Ishikawa (cell line): ENCODE measurements at regions not wholly inside any gene's neighbourhood (a gene's known extent, or its start where the extent isn't known, plus 50 kb on each side); places are given as distances from the start of the nearest gene placed in this dataset.

Experiments used
- CEBPB ChIP-seq: IDR thresholded peaks from 2 replicates; pipeline ENCODE4 v1.6.1; 2012
- CREB1 ChIP-seq: IDR thresholded peaks from 2 replicates; pipeline ENCODE4 v1.6.1; 2012; ENCODE audit warnings: low read depth
- EGR1 ChIP-seq: IDR thresholded peaks from 2 replicates; pipeline ENCODE4 v1.6.1; 2012
- EP300 ChIP-seq: IDR thresholded peaks from 2 replicates; pipeline ENCODE4 v1.6.1; 2012; ENCODE audit warnings: borderline replicate concordance
- FOXM1 ChIP-seq: IDR thresholded peaks from 2 replicates; pipeline ENCODE4 v1.6.1; 2012; ENCODE audit warnings: low read depth, borderline replicate concordance
- NFIC ChIP-seq: IDR thresholded peaks from 2 replicates; pipeline ENCODE4 v1.6.1; 2012
- RAD21 ChIP-seq: IDR thresholded peaks from 2 replicates; pipeline ENCODE4 v1.6.1; 2012; ENCODE audit warnings: low read depth
- TAF1 ChIP-seq: IDR thresholded peaks from 2 replicates; pipeline ENCODE4 v1.6.1; 2012; ENCODE audit warnings: low read depth, mild to moderate bottlenecking
- TCF12 ChIP-seq: IDR thresholded peaks from 2 replicates; pipeline ENCODE4 v1.6.1; 2012; ENCODE audit warnings: low read depth
- TEAD4 ChIP-seq: IDR thresholded peaks from 2 replicates; pipeline ENCODE4 v1.6.1; 2012
- YY1 ChIP-seq: IDR thresholded peaks from 2 replicates; pipeline ENCODE4 v1.6.1; 2012; ENCODE audit warnings: low read depth
- ZBTB7A ChIP-seq: IDR thresholded peaks from 2 replicates; pipeline ENCODE4 v1.6.1; 2012; ENCODE audit warnings: low read depth
- TF ChIP-seq, protein P1 (sequence below): IDR thresholded peaks from 2 replicates; pipeline ENCODE4 v1.6.1; 2012
- TF ChIP-seq, protein P2 (sequence below): IDR thresholded peaks from 2 replicates; pipeline ENCODE4 v1.6.1; 2012; ENCODE audit warnings: low read depth, mild to moderate bottlenecking
- TF ChIP-seq, protein P3 (sequence below): IDR thresholded peaks from 2 replicates; pipeline ENCODE4 v1.6.1; 2012

DNA sequence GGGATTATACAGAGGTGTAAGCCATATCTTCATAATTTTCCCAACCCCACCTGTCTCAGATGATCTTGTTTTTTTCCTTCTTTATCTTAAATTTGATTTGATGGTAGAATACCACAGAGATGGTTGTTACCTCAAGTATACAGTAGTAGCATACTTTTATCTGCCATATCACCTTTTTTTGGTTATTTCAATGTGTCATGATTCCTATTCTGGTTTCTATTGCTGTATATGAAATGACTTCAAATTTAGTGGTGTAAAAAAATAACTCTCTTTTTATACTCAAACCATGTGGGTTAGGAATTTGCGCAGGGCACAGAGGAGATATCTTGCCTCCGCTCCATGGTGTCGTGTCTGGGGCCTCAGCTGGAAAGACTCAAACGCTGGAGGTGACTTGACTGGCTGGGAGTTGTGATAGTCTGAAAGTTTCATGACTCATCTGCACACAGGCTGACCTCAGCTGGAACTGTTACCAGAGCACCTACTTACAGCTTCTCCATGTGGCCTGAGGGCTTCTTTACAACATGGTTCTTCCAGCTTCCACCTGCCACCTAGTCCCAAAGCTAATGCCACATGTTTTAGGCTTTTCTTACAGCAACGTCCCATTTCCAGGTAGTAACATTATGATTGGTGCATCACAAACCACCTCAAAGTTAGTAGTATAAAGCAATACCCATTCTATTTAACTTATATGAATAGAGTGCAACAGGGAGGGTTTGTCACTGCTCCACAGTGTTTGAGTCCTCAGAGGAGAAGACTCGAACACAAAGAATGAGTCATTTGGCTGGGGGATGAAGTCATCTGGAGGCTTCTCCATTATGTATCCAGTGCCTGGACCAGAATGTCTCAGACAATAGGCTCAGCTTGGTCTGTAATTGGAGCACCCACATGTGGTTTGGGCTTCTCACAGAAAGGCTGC, 82.3 kb upstream of the XPO1 start:
- TF ChIP-seq, protein P1, sequence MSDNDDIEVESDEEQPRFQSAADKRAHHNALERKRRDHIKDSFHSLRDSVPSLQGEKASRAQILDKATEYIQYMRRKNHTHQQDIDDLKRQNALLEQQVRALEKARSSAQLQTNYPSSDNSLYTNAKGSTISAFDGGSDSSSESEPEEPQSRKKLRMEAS, result peak; percentile 58
- TF ChIP-seq, protein P2, sequence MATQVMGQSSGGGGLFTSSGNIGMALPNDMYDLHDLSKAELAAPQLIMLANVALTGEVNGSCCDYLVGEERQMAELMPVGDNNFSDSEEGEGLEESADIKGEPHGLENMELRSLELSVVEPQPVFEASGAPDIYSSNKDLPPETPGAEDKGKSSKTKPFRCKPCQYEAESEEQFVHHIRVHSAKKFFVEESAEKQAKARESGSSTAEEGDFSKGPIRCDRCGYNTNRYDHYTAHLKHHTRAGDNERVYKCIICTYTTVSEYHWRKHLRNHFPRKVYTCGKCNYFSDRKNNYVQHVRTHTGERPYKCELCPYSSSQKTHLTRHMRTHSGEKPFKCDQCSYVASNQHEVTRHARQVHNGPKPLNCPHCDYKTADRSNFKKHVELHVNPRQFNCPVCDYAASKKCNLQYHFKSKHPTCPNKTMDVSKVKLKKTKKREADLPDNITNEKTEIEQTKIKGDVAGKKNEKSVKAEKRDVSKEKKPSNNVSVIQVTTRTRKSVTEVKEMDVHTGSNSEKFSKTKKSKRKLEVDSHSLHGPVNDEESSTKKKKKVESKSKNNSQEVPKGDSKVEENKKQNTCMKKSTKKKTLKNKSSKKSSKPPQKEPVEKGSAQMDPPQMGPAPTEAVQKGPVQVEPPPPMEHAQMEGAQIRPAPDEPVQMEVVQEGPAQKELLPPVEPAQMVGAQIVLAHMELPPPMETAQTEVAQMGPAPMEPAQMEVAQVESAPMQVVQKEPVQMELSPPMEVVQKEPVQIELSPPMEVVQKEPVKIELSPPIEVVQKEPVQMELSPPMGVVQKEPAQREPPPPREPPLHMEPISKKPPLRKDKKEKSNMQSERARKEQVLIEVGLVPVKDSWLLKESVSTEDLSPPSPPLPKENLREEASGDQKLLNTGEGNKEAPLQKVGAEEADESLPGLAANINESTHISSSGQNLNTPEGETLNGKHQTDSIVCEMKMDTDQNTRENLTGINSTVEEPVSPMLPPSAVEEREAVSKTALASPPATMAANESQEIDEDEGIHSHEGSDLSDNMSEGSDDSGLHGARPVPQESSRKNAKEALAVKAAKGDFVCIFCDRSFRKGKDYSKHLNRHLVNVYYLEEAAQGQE, result no peak
- TF ChIP-seq ZBTB7A, result no peak

DNA sequence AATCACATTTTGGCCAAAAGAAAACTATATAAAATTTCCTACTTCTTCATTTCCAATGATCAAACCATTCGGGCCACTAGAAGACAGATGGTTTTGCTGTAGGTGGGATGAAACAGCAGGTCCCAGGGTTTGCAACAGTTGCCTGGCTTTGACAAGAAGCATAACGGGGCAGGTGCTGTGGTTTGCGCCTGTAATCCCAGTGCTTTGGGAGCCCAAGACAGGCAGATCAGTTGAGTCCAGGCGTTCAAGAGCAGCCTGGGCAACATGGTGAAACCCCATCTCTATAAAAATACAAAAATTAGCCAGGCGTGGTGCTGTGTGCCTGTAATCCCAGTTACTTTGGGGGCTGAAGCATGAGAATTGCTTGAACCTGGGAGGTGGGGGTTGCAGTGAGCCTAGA, 81.4 kb upstream of the XPO1 start:
- TF ChIP-seq CREB1 (no peak), YY1 (no peak), TEAD4 (no peak), EGR1 (no peak), EP300 (no peak), CEBPB (no peak), NFIC (no peak), TAF1 (no peak), ZBTB7A (no peak)
- TF ChIP-seq, protein P3, sequence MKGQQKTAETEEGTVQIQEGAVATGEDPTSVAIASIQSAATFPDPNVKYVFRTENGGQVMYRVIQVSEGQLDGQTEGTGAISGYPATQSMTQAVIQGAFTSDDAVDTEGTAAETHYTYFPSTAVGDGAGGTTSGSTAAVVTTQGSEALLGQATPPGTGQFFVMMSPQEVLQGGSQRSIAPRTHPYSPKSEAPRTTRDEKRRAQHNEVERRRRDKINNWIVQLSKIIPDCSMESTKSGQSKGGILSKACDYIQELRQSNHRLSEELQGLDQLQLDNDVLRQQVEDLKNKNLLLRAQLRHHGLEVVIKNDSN, result no peak
- TF ChIP-seq, protein P2, result no peak
- TF ChIP-seq, protein P1, result no peak

DNA sequence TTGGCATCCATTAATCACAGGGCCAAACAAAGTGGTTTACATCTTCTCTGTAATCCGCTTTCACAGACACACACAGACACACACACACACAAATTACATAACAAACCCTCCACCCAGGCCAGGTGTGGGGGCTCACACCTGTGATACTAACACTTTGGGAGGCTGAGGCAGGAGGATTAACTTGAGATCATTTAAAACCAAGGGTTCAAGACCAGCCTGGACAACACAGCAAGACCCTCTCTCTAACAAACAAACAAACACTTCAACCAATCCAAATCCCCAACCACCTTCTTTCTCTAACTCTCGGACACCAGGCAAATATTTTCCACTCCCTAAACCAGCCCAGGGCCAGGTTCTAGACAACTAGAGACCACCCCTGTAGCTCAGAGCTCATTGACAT, 79.5 kb upstream of the XPO1 start:
- TF ChIP-seq RAD21, result no peak
- TF ChIP-seq TCF12, result no peak
- TF ChIP-seq EP300, result no peak
- TF ChIP-seq YY1, result no peak
- TF ChIP-seq CREB1, result no peak
- no peak for TF ChIP-seq TAF1
- TF ChIP-seq, protein P3, result no peak
- TF ChIP-seq, protein P2, result no peak
- no peak for TF ChIP-seq EGR1
- no peak for TF ChIP-seq TEAD4
- no peak for TF ChIP-seq CEBPB
- no peak for TF ChIP-seq ZBTB7A
- no peak for TF ChIP-seq NFIC
- TF ChIP-seq FOXM1, result no peak
- TF ChIP-seq, protein P1, result no peak

DNA sequence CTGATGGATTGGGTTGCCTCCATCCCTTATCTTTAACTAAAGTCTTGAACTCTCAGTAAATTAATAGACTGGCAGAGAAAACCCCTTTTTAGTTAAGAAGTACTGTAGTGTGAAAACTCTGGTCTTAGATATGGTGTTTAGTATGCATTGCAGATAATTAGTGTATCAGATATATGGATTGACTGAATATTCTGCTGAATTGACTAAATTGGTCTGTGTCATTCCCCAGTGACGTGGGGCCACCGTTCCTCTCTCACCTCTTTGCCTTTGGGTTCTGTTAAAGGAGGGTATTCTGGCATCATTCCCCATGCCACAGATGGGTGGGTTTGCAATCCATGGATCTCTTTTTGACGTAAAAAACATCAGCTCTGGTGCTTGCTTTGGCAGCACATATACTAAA, 67.1 kb upstream of the XPO1 start:
- TF ChIP-seq RAD21 (no peak), EGR1 (no peak), TAF1 (no peak), CEBPB (no peak), CREB1 (no peak), ZBTB7A (no peak), EP300 (no peak), FOXM1 (no peak), TEAD4 (no peak), NFIC (no peak), TCF12 (no peak), YY1 (no peak)
- TF ChIP-seq, protein P1, result no peak
- TF ChIP-seq, protein P3, result no peak
- TF ChIP-seq, protein P2, result no peak
